WERI-Rb-1 (cell line): ENCODE measurements at regions not wholly inside any gene's neighbourhood (a gene's known extent, or its start where the extent isn't known, plus 50 kb on each side); places are given as distances from the start of the nearest gene placed in this dataset.

ENCODE experiments used
- DNase-seq: peaks from one replicate; pipeline ENCODE4 v3.0.0-alpha.2; 2020
- H3K27ac ChIP-seq: fragments of 250-450 bp; sonication (Bioruptor Pico); 2 replicates; pipeline ENCODE4 v1.5.1; 2020; ENCODE audit warnings: mild to moderate bottlenecking, moderate library complexity
- H3K27me3 ChIP-seq: fragments of 250-450 bp; sonication (Bioruptor Pico); 2 replicates; pipeline ENCODE4 v1.5.1; 2021; ENCODE audit warnings: mild to moderate bottlenecking, low read depth, moderate library complexity; ENCODE audit not compliant: insufficient read depth, severe bottlenecking
- H3K36me3 ChIP-seq: fragments of 250-450 bp; sonication (Bioruptor Pico); 2 replicates; pipeline ENCODE4 v1.5.1; 2020; ENCODE audit warnings: mild to moderate bottlenecking, moderate library complexity
- H3K4me3 ChIP-seq: 2 replicates; pipeline ENCODE4 v1.5.1; 2011; ENCODE audit warnings: low read depth, mild to moderate bottlenecking, control low read depth, low read length
- H3K9me3 ChIP-seq: fragments of 250-450 bp; sonication (Bioruptor Pico); 2 replicates; pipeline ENCODE4 v1.5.1; 2021; ENCODE audit warnings: mild to moderate bottlenecking, moderate library complexity; ENCODE audit not compliant: severe bottlenecking
- CTCF ChIP-seq: IDR thresholded peaks from 2 replicates; pipeline ENCODE4 v1.5.1; 2011; ENCODE audit warnings: low read depth, mild to moderate bottlenecking, control low read depth, inconsistent platforms, low read length

GRCh38 chr18:30766053-30766452 is 276.5 kb downstream of the DSC3 start:
- no peak overlapping the region for H3K27ac ChIP-seq
- TF ChIP-seq CTCF: no peak
- H3K4me3 ChIP-seq: no peak overlapping the region
- H3K9me3 ChIP-seq: no peaks in the 10 kb centered on the region
- H3K36me3 ChIP-seq: no peaks in the 10 kb centered on the region
- DNase-seq: no peak
- H3K27me3 ChIP-seq: no peaks in the 10 kb centered on the region

- H3K36me3 ChIP-seq: no peaks in the 10 kb centered on the region
- no peak overlapping the region for H3K27ac ChIP-seq
- H3K9me3 ChIP-seq: no peaks in the 10 kb centered on the region
- no peak for TF ChIP-seq CTCF
- H3K4me3 ChIP-seq: no peak overlapping the region
- H3K27me3 ChIP-seq: no peaks in the 10 kb centered on the region
- no peak for DNase-seq
Observed at GRCh38 chr18:30765247-30765646, 277.3 kb downstream of the DSC3 start.

- no peaks in the 10 kb centered on the region for H3K9me3 ChIP-seq
- no peak for DNase-seq
- H3K27ac ChIP-seq: no peak overlapping the region
- H3K4me3 ChIP-seq: no peak overlapping the region
- no peaks in the 10 kb centered on the region for H3K36me3 ChIP-seq
- no peak for TF ChIP-seq CTCF
- H3K27me3 ChIP-seq: no peaks in the 10 kb centered on the region
Observed at GRCh38 chr18:30763902-30764350, 278.6 kb downstream of the DSC3 start.

DNA sequence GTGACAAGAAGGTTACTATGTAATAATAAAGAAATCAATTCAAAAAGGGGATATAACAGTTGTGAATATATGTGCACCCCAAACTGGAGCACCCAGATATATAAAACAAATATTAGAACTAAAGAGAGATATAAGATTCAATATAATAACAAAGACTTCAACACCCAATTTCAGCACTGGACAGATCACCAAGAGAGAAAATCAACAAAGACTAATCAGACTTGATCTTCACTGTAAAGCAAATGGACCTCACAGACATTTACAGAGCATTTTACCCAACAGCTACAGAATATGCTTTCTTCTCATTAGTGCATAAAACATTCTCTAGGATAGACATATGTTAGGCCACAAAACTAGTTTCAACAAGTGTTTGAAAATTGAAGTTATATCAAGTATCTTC is 287.7 kb downstream of the DSC3 start:
- DNase-seq: no peak
- Histone ChIP-seq H3K4me3 (no peak overlapping the region), H3K27ac (no peak overlapping the region), H3K36me3 (no peaks in the 10 kb centered on the region), H3K9me3 (no peaks in the 10 kb centered on the region), H3K27me3 (no peaks in the 10 kb centered on the region)
- TF ChIP-seq CTCF: no peak

GRCh38 chr18:30748541-30748940 is 294.0 kb downstream of the DSC3 start:
- H3K4me3 ChIP-seq: no peak overlapping the region
- no peak for TF ChIP-seq CTCF
- H3K27me3 ChIP-seq: no peaks in the 10 kb centered on the region
- no peak for DNase-seq
- H3K27ac ChIP-seq: no peak overlapping the region
- no peaks in the 10 kb centered on the region for H3K36me3 ChIP-seq
- H3K9me3 ChIP-seq: no peaks in the 10 kb centered on the region

DNA sequence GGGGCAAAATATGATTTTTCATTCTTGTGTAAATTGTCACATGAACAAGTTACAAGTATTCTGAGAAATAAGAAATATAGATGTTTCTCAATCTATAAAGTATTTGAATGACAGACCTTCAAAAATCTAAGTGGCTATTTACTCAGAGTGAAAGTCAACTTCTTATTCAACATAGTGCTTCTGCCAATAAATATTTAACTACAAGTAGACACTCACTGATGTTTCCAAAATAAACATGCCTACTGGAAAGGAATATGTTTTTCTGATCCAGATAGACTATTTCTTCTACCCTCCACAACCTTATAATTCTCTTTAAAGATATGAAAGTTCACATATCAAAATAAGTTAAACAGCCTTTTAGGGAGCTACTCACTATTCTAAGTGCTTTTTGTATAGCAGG is 296.3 kb downstream of the DSC3 start:
- Histone ChIP-seq H3K4me3 (no peak overlapping the region), H3K36me3 (no peaks in the 10 kb centered on the region), H3K27me3 (no peaks in the 10 kb centered on the region), H3K9me3 (no peaks in the 10 kb centered on the region), H3K27ac (no peak overlapping the region)
- no peak for TF ChIP-seq CTCF
- no peak for DNase-seq
